Gastrocnemius medialis (tissue), 4 donors: ENCODE measurements at regions not wholly inside any gene's neighbourhood (a gene's known extent, or its start where the extent isn't known, plus 50 kb on each side); places are given as distances from the start of the nearest gene placed in this dataset.

Source experiments
- CTCF ChIP-seq, 5 experiments: fragments of 450-650 bp in 3 of 5; fragments of 200-600 bp in 2 of 5; sonication (generic) in 2 of 5; IDR thresholded peaks in 4 of 5; conservative IDR thresholded peaks in 1 of 5; 1 replicate in 4 of 5; 2 replicates in 1 of 5; pipeline ENCODE4 v1.5.1; 2016 to 2019; ENCODE audit warnings: antibody characterized with exemption in 5 of 5, mild to moderate bottlenecking in 3 of 5, moderate library complexity in 3 of 5
- POLR2A ChIP-seq, 2 donors: fragments of 450-650 bp; IDR thresholded peaks; one replicate each; pipeline ENCODE4 v1.6.1; 2017; ENCODE audit warnings: antibody characterized with exemption in 2 of 2, mild to moderate bottlenecking in 2 of 2, moderate library complexity in 2 of 2

DNA sequence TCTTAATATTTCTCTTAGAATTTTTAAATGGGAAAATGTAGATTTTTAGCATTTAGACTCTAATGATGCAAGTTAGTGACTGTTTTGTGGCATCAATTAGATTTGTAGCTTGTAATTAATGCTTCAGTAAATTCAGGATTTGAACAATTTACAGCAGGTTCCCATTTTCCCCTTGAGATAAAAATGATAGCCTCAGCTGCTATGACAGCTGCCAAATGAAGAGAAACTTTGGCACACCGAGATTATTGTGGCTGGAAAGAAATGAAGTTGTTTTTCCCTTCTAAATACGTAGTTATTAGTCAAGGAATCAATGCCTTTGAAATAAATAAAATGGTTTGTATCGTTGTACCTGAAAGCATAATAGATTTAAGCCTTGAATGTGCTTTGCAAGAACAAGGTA is 206.4 kb upstream of the P2RY1 start:
- no peak for TF ChIP-seq CTCF (IDR thresholded peaks at IDR 0.05 in 4 of 5, conservative IDR thresholded peaks at IDR 0.05 in 1 of 5)
- no peak for TF ChIP-seq POLR2A (IDR thresholded peaks at IDR 0.05)
